ENCODE measurements at regions not wholly inside any gene's neighbourhood (a gene's known extent, or its start where the extent isn't known, plus 50 kb on each side); places are given as distances from the start of the nearest gene placed in this dataset.

GRCh38 chr3:78540485-78540884, 1227.3 kb downstream of the ROBO1 start:
- 91 to 93% methylated on average over 2 of the region's 2 CpGs for whole genome bisulfite sequencing, 2 donors
- H3K27ac ChIP-seq: no peak overlapping the region
- H3K9me3 ChIP-seq: no peaks in the 10 kb centered on the region
- TF ChIP-seq CTCF (IDR thresholded peaks at IDR 0.05): no peak
- no peak overlapping the region for H3K4me3 ChIP-seq
- intact Hi-C loops (cut with DNase I): no loop called here
- no peaks in the 10 kb centered on the region for H3K27me3 ChIP-seq
- H3K4me1 ChIP-seq: peaks cover 0 to 3% (median 0%) of the 10 kb centered on the region in 9 donors
- no peaks in the 10 kb centered on the region for H3K36me3 ChIP-seq
- ATAC-seq (no peak), DNase-seq (no peak)

GRCh38 chr3:78545827-78546226, 1222.0 kb downstream of the ROBO1 start:
- no peak overlapping the region for H3K27ac ChIP-seq
- no peaks in the 10 kb centered on the region for H3K27me3 ChIP-seq
- TF ChIP-seq CTCF (IDR thresholded peaks at IDR 0.05): no peak
- peaks cover 0 to 3% (median 0%) of the 10 kb centered on the region in 9 donors for H3K4me1 ChIP-seq
- ATAC-seq (no peak), DNase-seq (no peak)
- H3K9me3 ChIP-seq: peaks cover 0 to 8% (median 0%) of the 10 kb centered on the region in 11 donors
- H3K36me3 ChIP-seq: no peaks in the 10 kb centered on the region
- no peak overlapping the region for H3K4me3 ChIP-seq
- 94 to 97% methylated on average over 2 of the region's 2 CpGs for WGBS, 2 donors
- intact Hi-C loops (cut with DNase I): no loop called here

All from heart right ventricle (tissue), 16 donors.